Esophagus muscularis mucosa (tissue), 4 donors: ENCODE measurements at regions not wholly inside any gene's neighbourhood (a gene's known extent, or its start where the extent isn't known, plus 50 kb on each side); places are given as distances from the start of the nearest gene placed in this dataset.

Experiments
- EP300 ChIP-seq: sonication (generic); formaldehyde crosslinking; IDR thresholded peaks from one replicate; pipeline ENCODE4 v1.6.1; 2017; ENCODE audit warnings: antibody characterized with exemption
- POLR2A ChIP-seq: fragments of 450-650 bp; IDR thresholded peaks from one replicate; pipeline ENCODE4 v1.6.1; 2017; ENCODE audit warnings: antibody characterized with exemption, moderate library complexity, mild to moderate bottlenecking, low read depth
- POLR2AphosphoS5 ChIP-seq, 2 donors: sonication (generic); formaldehyde crosslinking; IDR thresholded peaks; one replicate each; pipeline ENCODE4 v1.6.1; 2017; ENCODE audit warnings: antibody characterized with exemption in 2 of 2
- TF ChIP-seq, protein P1 (sequence below), 3 experiments: fragments of 200-600 bp in 2 of 3; fragments of 450-650 bp in 1 of 3; sonication (generic) in 2 of 3; IDR thresholded peaks; one replicate each; pipeline ENCODE4 v1.5.1; 2017 to 2019; ENCODE audit warnings: antibody characterized with exemption in 3 of 3, mild to moderate bottlenecking in 2 of 3, moderate library complexity in 1 of 3

DNA sequence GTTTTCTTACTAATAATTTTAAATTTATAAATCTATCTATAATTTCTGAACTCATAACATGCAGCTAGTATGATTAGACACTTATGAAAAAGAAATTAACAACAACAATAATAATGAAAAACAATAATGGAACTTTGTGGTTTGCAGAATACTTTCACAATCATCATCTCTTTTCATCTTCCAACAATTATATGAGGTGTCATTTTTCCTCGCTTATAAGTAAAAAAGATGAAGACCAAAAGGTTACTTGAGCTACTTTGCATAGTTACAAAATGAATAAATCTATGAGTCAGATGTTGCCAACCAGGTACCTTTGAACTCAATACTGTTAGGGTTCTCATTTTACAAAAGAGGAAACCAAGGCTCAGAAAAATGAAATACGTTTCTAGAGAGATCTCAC lies 98.5 kb upstream of the ELOVL6 start:
- TF ChIP-seq, protein P1, sequence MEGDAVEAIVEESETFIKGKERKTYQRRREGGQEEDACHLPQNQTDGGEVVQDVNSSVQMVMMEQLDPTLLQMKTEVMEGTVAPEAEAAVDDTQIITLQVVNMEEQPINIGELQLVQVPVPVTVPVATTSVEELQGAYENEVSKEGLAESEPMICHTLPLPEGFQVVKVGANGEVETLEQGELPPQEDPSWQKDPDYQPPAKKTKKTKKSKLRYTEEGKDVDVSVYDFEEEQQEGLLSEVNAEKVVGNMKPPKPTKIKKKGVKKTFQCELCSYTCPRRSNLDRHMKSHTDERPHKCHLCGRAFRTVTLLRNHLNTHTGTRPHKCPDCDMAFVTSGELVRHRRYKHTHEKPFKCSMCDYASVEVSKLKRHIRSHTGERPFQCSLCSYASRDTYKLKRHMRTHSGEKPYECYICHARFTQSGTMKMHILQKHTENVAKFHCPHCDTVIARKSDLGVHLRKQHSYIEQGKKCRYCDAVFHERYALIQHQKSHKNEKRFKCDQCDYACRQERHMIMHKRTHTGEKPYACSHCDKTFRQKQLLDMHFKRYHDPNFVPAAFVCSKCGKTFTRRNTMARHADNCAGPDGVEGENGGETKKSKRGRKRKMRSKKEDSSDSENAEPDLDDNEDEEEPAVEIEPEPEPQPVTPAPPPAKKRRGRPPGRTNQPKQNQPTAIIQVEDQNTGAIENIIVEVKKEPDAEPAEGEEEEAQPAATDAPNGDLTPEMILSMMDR (IDR thresholded peaks at IDR 0.05), result no peak
- no peak for TF ChIP-seq POLR2AphosphoS5 (IDR thresholded peaks at IDR 0.05)
- TF ChIP-seq POLR2A, result no peak
- TF ChIP-seq EP300, result no peak
